H9 (cell line): ENCODE measurements at regions not wholly inside any gene's neighbourhood (a gene's known extent, or its start where the extent isn't known, plus 50 kb on each side); places are given as distances from the start of the nearest gene placed in this dataset.

Experiments
- DNase-seq: peaks from one replicate; pipeline ENCODE4 v3.0.0-alpha.2; 2017
- H2AFZ ChIP-seq: one replicate; pipeline ENCODE4 v1.6.1; 2013; ENCODE audit warnings: mild to moderate bottlenecking, low read length, control low read depth, moderate library complexity
- H2AK5ac ChIP-seq: 2 replicates; pipeline ENCODE4 v1.6.1; 2013; ENCODE audit warnings: low read length, control low read depth, mixed read lengths; ENCODE audit not compliant: insufficient read length
- H2BK120ac ChIP-seq: one replicate; pipeline ENCODE4 v1.6.1; 2013; ENCODE audit warnings: low read depth, mild to moderate bottlenecking, low read length, control low read depth, inconsistent platforms; ENCODE audit not compliant: poor library complexity, severe bottlenecking
- H2BK12ac ChIP-seq: 2 replicates; pipeline ENCODE4 v1.6.1; 2013; ENCODE audit warnings: low read length, control low read depth, mixed read lengths, low read depth; ENCODE audit not compliant: insufficient read length
- H2BK15ac ChIP-seq: 2 replicates; pipeline ENCODE4 v1.6.1; 2013; ENCODE audit warnings: low read depth, low read length, control low read depth
- H2BK20ac ChIP-seq: one replicate; pipeline ENCODE4 v1.6.1; 2013; ENCODE audit warnings: low read depth, mild to moderate bottlenecking, low read length, control low read depth, inconsistent platforms; ENCODE audit not compliant: poor library complexity, severe bottlenecking
- H2BK5ac ChIP-seq: 2 replicates; pipeline ENCODE4 v1.6.1; 2013; ENCODE audit warnings: low read length, control low read depth, mixed read lengths; ENCODE audit not compliant: insufficient read length
- H3K14ac ChIP-seq: 2 replicates; pipeline ENCODE4 v1.6.1; 2013; ENCODE audit warnings: low read length, control low read depth; ENCODE audit not compliant: insufficient read depth
- H3K18ac ChIP-seq: 2 replicates; pipeline ENCODE4 v1.6.1; 2013; ENCODE audit warnings: low read depth, mild to moderate bottlenecking, mixed read lengths, low read length, control low read depth; ENCODE audit not compliant: insufficient read length
- H3K23ac ChIP-seq: 2 replicates; pipeline ENCODE4 v1.6.1; 2013; ENCODE audit warnings: low read length, control low read depth, mixed read lengths, low read depth; ENCODE audit not compliant: insufficient read length
- H3K23me2 ChIP-seq: 2 replicates; pipeline ENCODE4 v1.6.1; 2013; ENCODE audit warnings: low read depth, mild to moderate bottlenecking, mixed read lengths, low read length, control low read depth; ENCODE audit not compliant: insufficient read length, poor library complexity, severe bottlenecking
- H3K27ac ChIP-seq: 2 replicates; pipeline ENCODE4 v1.5.1; 2013; ENCODE audit warnings: low read length, control low read depth, mixed read lengths, low read depth; ENCODE audit not compliant: insufficient read length
- H3K27me3 ChIP-seq: 2 replicates; pipeline ENCODE4 v1.6.1; 2013; ENCODE audit warnings: low read length, control low read depth, inconsistent platforms; ENCODE audit not compliant: insufficient read depth
- H3K4ac ChIP-seq: 2 replicates; pipeline ENCODE4 v1.6.1; 2013; ENCODE audit warnings: low read depth, mild to moderate bottlenecking, control low read depth, inconsistent platforms, low read length, moderate library complexity
- H3K4me1 ChIP-seq: 2 replicates; pipeline ENCODE4 v1.6.1; 2013; ENCODE audit warnings: low read length, control low read depth, inconsistent platforms; ENCODE audit not compliant: insufficient read depth
- H3K4me2 ChIP-seq: 2 replicates; pipeline ENCODE4 v1.6.1; 2013; ENCODE audit warnings: low read length, control low read depth, mixed read lengths; ENCODE audit not compliant: insufficient read length, insufficient read depth
- H3K56ac ChIP-seq: 2 replicates; pipeline ENCODE4 v1.6.1; 2013; ENCODE audit warnings: low read depth, mild to moderate bottlenecking, mixed read lengths, low read length, control low read depth; ENCODE audit not compliant: insufficient read length
- H3K79me1 ChIP-seq: 2 replicates; pipeline ENCODE4 v1.6.1; 2013; ENCODE audit warnings: low read depth, mild to moderate bottlenecking, moderate library complexity, low read length, control low read depth, inconsistent platforms; ENCODE audit not compliant: insufficient read depth, poor library complexity, severe bottlenecking
- H3K79me2 ChIP-seq: 2 replicates; pipeline ENCODE4 v1.6.1; 2013; ENCODE audit warnings: low read length, control low read depth, inconsistent platforms; ENCODE audit not compliant: insufficient read depth
- H3K9ac ChIP-seq: 2 replicates; pipeline ENCODE4 v1.6.1; 2013; ENCODE audit warnings: low read length, control low read depth, mixed read lengths; ENCODE audit not compliant: insufficient read length; ENCODE audit errors: extremely low read depth
- H3K9me3 ChIP-seq: one replicate; pipeline ENCODE4 v1.6.1; 2013; ENCODE audit warnings: low read depth, low read length, inconsistent platforms; ENCODE audit not compliant: control insufficient read depth
- H3T11ph ChIP-seq: one replicate; pipeline ENCODE4 v1.6.1; 2013; ENCODE audit warnings: mild to moderate bottlenecking, low read length, control low read depth, inconsistent platforms
- H4K20me1 ChIP-seq: one replicate; pipeline ENCODE4 v1.6.1; 2013; ENCODE audit not compliant: control insufficient read depth, insufficient read length, insufficient read depth
- H4K5ac ChIP-seq: 2 replicates; pipeline ENCODE4 v1.6.1; 2013; ENCODE audit warnings: low read depth, mild to moderate bottlenecking, mixed read lengths, low read length, control low read depth; ENCODE audit not compliant: insufficient read length
- H4K8ac ChIP-seq: replicated peaks from 2 replicates; pipeline ENCODE4 v1.6.1; 2013; ENCODE audit warnings: low read length, control low read depth, mixed read lengths, low read depth; ENCODE audit not compliant: insufficient read length
- H4K91ac ChIP-seq: 2 replicates; pipeline ENCODE4 v1.6.1; 2013; ENCODE audit warnings: low read depth, mild to moderate bottlenecking, moderate library complexity, mixed read lengths, low read length, control low read depth; ENCODE audit not compliant: insufficient read length
- H3K27ac Mint-ChIP-seq, 3 experiments: 2 replicates in 2 of 3; 3 replicates in 1 of 3; pipeline ENCODE4 v1.8.0; 2020 to 2021; ENCODE audit warnings: mixed read lengths in 3 of 3, mild to moderate bottlenecking in 1 of 3, moderate library complexity in 1 of 3
- H3K27me3 Mint-ChIP-seq: 2 replicates; pipeline ENCODE4 v1.8.0; 2021; ENCODE audit warnings: low read depth, mild to moderate bottlenecking, moderate library complexity, mixed read lengths
- H3K36me3 Mint-ChIP-seq, 3 experiments: 2 replicates in 2 of 3; 3 replicates in 1 of 3; pipeline ENCODE4 v1.8.0; 2020 to 2021; ENCODE audit warnings: low read depth in 3 of 3, mixed read lengths in 3 of 3; ENCODE audit not compliant: insufficient read depth in 1 of 3
- H3K4me1 Mint-ChIP-seq, 2 experiments: 2 replicates each; pipeline ENCODE4 v1.8.0; 2020; ENCODE audit warnings: mixed read lengths in 2 of 2
- H3K4me3 Mint-ChIP-seq, 2 experiments: 2 replicates in 1 of 2; 3 replicates in 1 of 2; pipeline ENCODE4 v1.8.0; 2020 to 2021; ENCODE audit warnings: mild to moderate bottlenecking in 2 of 2, mixed read lengths in 2 of 2, moderate library complexity in 1 of 2
- H3K9me3 Mint-ChIP-seq, 2 experiments: 2 replicates in 1 of 2; 3 replicates in 1 of 2; pipeline ENCODE4 v1.8.0; 2020; ENCODE audit warnings: mild to moderate bottlenecking in 2 of 2, mixed read lengths in 2 of 2, moderate library complexity in 1 of 2
- CTCF ChIP-seq: fragments of 200-600 bp; sonication (generic); conservative IDR thresholded peaks from 3 replicates; pipeline ENCODE4 v1.8.0; 2021; ENCODE audit warnings: antibody characterized with exemption, mild to moderate bottlenecking
- WGBS: extraction: QIAGEN DNeasy Blood & Tissue Kit; methylation state at CpG from one replicate; pipeline ENCODE4 v1.1.7; 2013; ENCODE audit warnings: missing lambda C conversion rate, low lambda C conversion rate, mixed read lengths; ENCODE audit not compliant: insufficient read length; ENCODE audit errors: extremely low coverage; 5-methylcytosine and 5-hydroxymethylcytosine counted together

GRCh38 chr3:34793057-34793456, 846.3 kb upstream of the ARPP21 start:
- H3K27me3 Mint-ChIP-seq: no peaks in the 10 kb centered on the region
- H2BK20ac ChIP-seq: no peak overlapping the region
- H2AK5ac ChIP-seq: no peak overlapping the region
- no peaks in the 10 kb centered on the region for H4K20me1 ChIP-seq
- H3K14ac ChIP-seq: no peak overlapping the region
- no peak for TF ChIP-seq CTCF
- no peak overlapping the region for H4K91ac ChIP-seq
- no CpG with 5 or more reads among the region's 1 CpG for WGBS
- no peaks in the 10 kb centered on the region for H3K9me3 ChIP-seq
- H3K79me1 ChIP-seq: no peaks in the 10 kb centered on the region
- H3K79me2 ChIP-seq: no peaks in the 10 kb centered on the region
- no peak overlapping the region for H3K56ac ChIP-seq
- no peak overlapping the region for H2BK12ac ChIP-seq
- H2BK120ac ChIP-seq: no peak overlapping the region
- H3K4me1 Mint-ChIP-seq: no peaks in the 10 kb centered on the region
- H3K9ac ChIP-seq: no peak overlapping the region
- no peak overlapping the region for H3K4me3 Mint-ChIP-seq
- no peak overlapping the region for H3K4ac ChIP-seq
- H2BK15ac ChIP-seq: no peak overlapping the region
- no peaks in the 10 kb centered on the region for H3K4me1 ChIP-seq
- H3K36me3 Mint-ChIP-seq: no peaks in the 10 kb centered on the region
- H4K5ac ChIP-seq: no peak overlapping the region
- H3T11ph ChIP-seq: no peak overlapping the region
- no peak overlapping the region for H3K27ac Mint-ChIP-seq
- H3K27me3 ChIP-seq: no peaks in the 10 kb centered on the region
- H3K23me2 ChIP-seq: no peaks in the 10 kb centered on the region
- H4K8ac ChIP-seq: no peak overlapping the region
- no peak overlapping the region for H3K23ac ChIP-seq
- H3K4me2 ChIP-seq: no peak overlapping the region
- H2BK5ac ChIP-seq: no peak overlapping the region
- H3K18ac ChIP-seq: no peak overlapping the region
- DNase-seq: no peak
- no peak overlapping the region for H2AFZ ChIP-seq
- no peaks in the 10 kb centered on the region; a peak in 1 of 5 replicates for H3K9me3 Mint-ChIP-seq
- H3K27ac ChIP-seq: no peak overlapping the region
